Sigmoid colon (tissue), 4 donors: ENCODE measurements at regions not wholly inside any gene's neighbourhood (a gene's known extent, or its start where the extent isn't known, plus 50 kb on each side); places are given as distances from the start of the nearest gene placed in this dataset.

Experiments
- CTCF ChIP-seq, 4 experiments: fragments of 450-650 bp in 3 of 4; fragments of 200-600 bp in 1 of 4; IDR thresholded peaks; one replicate each; pipeline ENCODE4 v1.5.1; 2016 to 2019; ENCODE audit warnings: antibody characterized with exemption in 4 of 4, mild to moderate bottlenecking in 3 of 4, moderate library complexity in 2 of 4
- EP300 ChIP-seq, 4 donors: sonication (generic); formaldehyde crosslinking; IDR thresholded peaks; one replicate each; pipeline ENCODE4 v1.6.1; 2017; ENCODE audit warnings: antibody characterized with exemption in 4 of 4
- POLR2A ChIP-seq, 2 donors: fragments of 450-650 bp; IDR thresholded peaks; one replicate each; pipeline ENCODE4 v1.6.1; 2016; ENCODE audit warnings: antibody characterized with exemption in 2 of 2, mild to moderate bottlenecking in 2 of 2, moderate library complexity in 2 of 2

- no peak for TF ChIP-seq CTCF (IDR thresholded peaks at IDR 0.05)
- no peak for TF ChIP-seq EP300 (IDR thresholded peaks at IDR 0.05)
- no peak for TF ChIP-seq POLR2A (IDR thresholded peaks at IDR 0.05)
Measured at GRCh38 chr15:62316413-62317060, 151.5 kb upstream of the C2CD4B start.
